ENCODE measurements at regions not wholly inside any gene's neighbourhood (a gene's known extent, or its start where the extent isn't known, plus 50 kb on each side); places are given as distances from the start of the nearest gene placed in this dataset.
"Not testable (repeated sequence)": the region's sequence is repeated elsewhere in the genome, so short reads cannot be mapped to it uniquely, and the experiment has no call there.

GRCh38 chrX:536616-537015 is 94.0 kb upstream of the SHOX start:
- no peaks in the 10 kb centered on the region for H3K36me3 ChIP-seq (ENCODE audit: insufficient read depth, low read length)
- no peak for DNase-seq (ENCODE audit: insufficient read length, low spot score, missing footprints)
- no peaks in the 10 kb centered on the region for H4K20me1 ChIP-seq (ENCODE audit: insufficient read depth, low read length)
- no peaks in the 10 kb centered on the region for H3K27me3 ChIP-seq (ENCODE audit: insufficient read depth, low read length)
- no peaks in the 10 kb centered on the region for H3K4me1 ChIP-seq (ENCODE audit: insufficient read depth, low read length)
- TF ChIP-seq CTCF (IDR thresholded peaks at IDR 0.05; ENCODE audit: extremely low read depth, low read depth, low read length): no peak
- no peak overlapping the region for H3K4me2 ChIP-seq (ENCODE audit: insufficient read depth, low read length)
- H3K4me3 ChIP-seq (ENCODE audit: insufficient read depth, low read length): peak overlapping the region; percentile 22
- no peak overlapping the region for H2AFZ ChIP-seq (ENCODE audit: low read length)
- no peak overlapping the region for H3K27ac ChIP-seq (ENCODE audit: low read depth, low read length)
- no peaks in the 10 kb centered on the region for H3K9me3 ChIP-seq (ENCODE audit: low read depth, low read length)
- no peaks in the 10 kb centered on the region for H3K79me2 ChIP-seq (ENCODE audit: insufficient read depth, low read length)

- Histone ChIP-seq H3K36me3 (ENCODE audit: insufficient read depth, low read length) (no peaks in the 10 kb centered on the region), H3K4me3 (ENCODE audit: insufficient read depth, low read length) (peak overlapping the region; percentile 22), H3K27ac (ENCODE audit: low read depth, low read length) (no peak overlapping the region), H3K9me3 (ENCODE audit: low read depth, low read length) (no peaks in the 10 kb centered on the region), H3K79me2 (ENCODE audit: insufficient read depth, low read length) (no peaks in the 10 kb centered on the region), H4K20me1 (ENCODE audit: insufficient read depth, low read length) (no peaks in the 10 kb centered on the region), H2AFZ (ENCODE audit: low read length) (no peak overlapping the region), H3K27me3 (ENCODE audit: insufficient read depth, low read length) (no peaks in the 10 kb centered on the region), H3K4me1 (ENCODE audit: insufficient read depth, low read length) (no peaks in the 10 kb centered on the region), H3K4me2 (ENCODE audit: insufficient read depth, low read length) (no peak overlapping the region)
- no peak for TF ChIP-seq CTCF (IDR thresholded peaks at IDR 0.05; ENCODE audit: extremely low read depth, low read depth, low read length)
- DNase-seq (ENCODE audit: insufficient read length, low spot score, missing footprints): no peak
Measured at GRCh38 chrX:537151-537550, 93.4 kb upstream of the SHOX start.

- no peak overlapping the region for H3K4me2 ChIP-seq (ENCODE audit: insufficient read depth, low read length)
- DNase-seq (ENCODE audit: insufficient read length, low spot score, missing footprints): no peak
- H3K79me2 ChIP-seq (ENCODE audit: insufficient read depth, low read length): no peaks in the 10 kb centered on the region
- no peaks in the 10 kb centered on the region for H3K27me3 ChIP-seq (ENCODE audit: insufficient read depth, low read length)
- no peak for TF ChIP-seq CTCF (IDR thresholded peaks at IDR 0.05; ENCODE audit: extremely low read depth, low read depth, low read length)
- H3K4me1 ChIP-seq (ENCODE audit: insufficient read depth, low read length): no peaks in the 10 kb centered on the region
- H4K20me1 ChIP-seq (ENCODE audit: insufficient read depth, low read length): no peaks in the 10 kb centered on the region
- H3K9me3 ChIP-seq (ENCODE audit: low read depth, low read length): no peaks in the 10 kb centered on the region
- H3K36me3 ChIP-seq (ENCODE audit: insufficient read depth, low read length): no peaks in the 10 kb centered on the region
- H2AFZ ChIP-seq (ENCODE audit: low read length): no peak overlapping the region
- H3K27ac ChIP-seq (ENCODE audit: low read depth, low read length): no peak overlapping the region
- no peak overlapping the region for H3K4me3 ChIP-seq (ENCODE audit: insufficient read depth, low read length)
Measured at GRCh38 chrX:538311-538710, 92.3 kb upstream of the SHOX start.

- not testable (repeated sequence) for H3K27ac ChIP-seq (ENCODE audit: low read depth, low read length); H2AFZ ChIP-seq (ENCODE audit: low read length); H3K79me2 ChIP-seq (ENCODE audit: insufficient read depth, low read length); H3K4me3 ChIP-seq (ENCODE audit: insufficient read depth, low read length); H3K9me3 ChIP-seq (ENCODE audit: low read depth, low read length); DNase-seq (ENCODE audit: insufficient read length, low spot score, missing footprints); H3K27me3 ChIP-seq (ENCODE audit: insufficient read depth, low read length); H4K20me1 ChIP-seq (ENCODE audit: insufficient read depth, low read length); H3K4me1 ChIP-seq (ENCODE audit: insufficient read depth, low read length); H3K36me3 ChIP-seq (ENCODE audit: insufficient read depth, low read length); H3K4me2 ChIP-seq (ENCODE audit: insufficient read depth, low read length)
Measured at GRCh38 chrX:541006-541405, 89.6 kb upstream of the SHOX start.

- TF ChIP-seq CTCF (IDR thresholded peaks at IDR 0.05; ENCODE audit: extremely low read depth, low read depth, low read length): no peak
- Histone ChIP-seq H3K9me3 (ENCODE audit: low read depth, low read length) (no peaks in the 10 kb centered on the region), H3K27me3 (ENCODE audit: insufficient read depth, low read length) (no peaks in the 10 kb centered on the region), H3K36me3 (ENCODE audit: insufficient read depth, low read length) (no peaks in the 10 kb centered on the region), H2AFZ (ENCODE audit: low read length) (no peak overlapping the region), H3K4me2 (ENCODE audit: insufficient read depth, low read length) (no peak overlapping the region), H3K4me1 (ENCODE audit: insufficient read depth, low read length) (no peaks in the 10 kb centered on the region), H3K4me3 (ENCODE audit: insufficient read depth, low read length) (no peak overlapping the region), H4K20me1 (ENCODE audit: insufficient read depth, low read length) (no peaks in the 10 kb centered on the region), H3K27ac (ENCODE audit: low read depth, low read length) (no peak overlapping the region), H3K79me2 (ENCODE audit: insufficient read depth, low read length) (no peaks in the 10 kb centered on the region)
- no peak for DNase-seq (ENCODE audit: insufficient read length, low spot score, missing footprints)
Measured at GRCh38 chrX:542179-542578, 88.4 kb upstream of the SHOX start.
